GM19397 (cell line): ENCODE measurements at regions not wholly inside any gene's neighbourhood (a gene's known extent, or its start where the extent isn't known, plus 50 kb on each side); places are given as distances from the start of the nearest gene placed in this dataset.

Experiments used
- ATAC-seq: cut with Tn5 transposase; IDR thresholded peaks from one replicate; pipeline ENCODE4 v1.9.1; 2021; ENCODE audit warnings: mild to moderate bottlenecking, moderate library complexity; ENCODE audit not compliant: unreplicated experiment

DNA sequence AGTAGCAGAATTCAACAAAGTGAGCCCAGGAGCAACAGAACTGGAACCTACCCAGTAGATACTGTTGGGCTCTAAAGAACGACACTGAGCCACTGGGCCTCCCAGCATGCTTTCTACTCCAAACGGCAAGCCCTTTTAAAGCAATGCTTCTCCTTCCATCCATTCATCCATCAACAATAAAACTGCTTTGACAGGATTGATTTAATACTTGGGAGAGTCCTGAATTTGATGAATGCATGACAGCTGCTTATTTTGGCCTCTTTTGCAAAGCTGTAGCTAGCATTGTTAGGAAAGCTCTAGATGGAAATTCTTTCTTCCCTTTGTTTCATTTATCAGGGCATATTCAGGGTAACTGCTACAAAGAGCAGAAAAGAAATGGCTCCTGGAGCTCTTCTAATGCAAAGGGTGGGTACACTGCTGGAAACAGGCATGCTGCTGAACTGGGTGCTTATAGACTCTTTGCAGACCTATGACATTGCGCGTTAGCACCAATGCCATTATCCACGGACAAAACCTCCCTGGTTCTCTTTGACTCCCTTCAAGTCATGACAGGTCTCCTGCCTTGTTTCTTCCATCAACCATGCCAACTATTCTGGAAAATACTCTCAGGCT, 138.4 kb upstream of the HNRNPA3 start:
- no peak for ATAC-seq

DNA sequence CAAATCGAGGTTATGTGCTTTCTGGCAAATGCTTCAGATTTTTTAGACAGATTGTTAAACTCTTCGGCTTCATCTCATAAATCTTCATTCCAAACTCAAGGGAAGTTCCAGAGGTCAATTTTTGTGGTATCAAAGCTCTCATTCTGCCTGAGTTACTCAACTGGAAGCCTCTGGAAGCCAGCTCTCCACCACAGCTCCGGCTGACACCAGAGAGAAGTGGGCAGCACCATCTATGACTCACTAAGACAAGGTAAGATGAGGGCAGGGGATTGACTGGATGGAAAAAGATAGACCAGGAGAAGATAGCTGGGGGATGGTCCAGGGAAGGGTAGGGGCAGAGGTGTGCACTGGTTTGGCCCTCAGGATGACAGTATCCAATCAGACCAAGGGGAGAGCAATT, 137.3 kb upstream of the HNRNPA3 start:
- no peak for ATAC-seq

DNA sequence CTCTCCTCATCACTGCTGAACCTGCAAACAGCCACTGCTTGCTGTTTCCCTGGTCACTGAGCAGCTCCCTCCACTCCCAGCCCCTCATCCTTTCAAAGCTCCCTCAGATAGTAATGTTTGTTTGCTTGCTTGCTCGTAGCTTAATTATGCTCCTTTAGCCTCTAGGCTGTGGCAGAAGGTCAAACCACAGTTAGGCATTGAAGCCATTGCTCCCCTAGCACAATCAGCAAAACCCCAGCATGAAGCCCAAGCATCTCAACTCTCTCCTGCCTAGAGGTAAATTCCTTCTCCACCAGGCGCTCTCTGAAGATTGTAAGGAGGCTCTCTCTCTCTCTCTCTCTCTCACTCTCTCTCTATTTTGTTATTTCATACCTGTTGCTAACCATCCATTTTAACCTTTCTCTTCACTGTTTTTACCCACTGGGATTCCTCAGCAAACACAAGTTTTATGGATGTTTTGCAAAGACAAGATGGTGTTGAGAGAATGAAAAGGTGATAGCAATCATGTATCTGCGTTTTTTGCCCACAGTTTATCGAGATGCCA, 135.9 kb upstream of the HNRNPA3 start:
- no peak for ATAC-seq

DNA sequence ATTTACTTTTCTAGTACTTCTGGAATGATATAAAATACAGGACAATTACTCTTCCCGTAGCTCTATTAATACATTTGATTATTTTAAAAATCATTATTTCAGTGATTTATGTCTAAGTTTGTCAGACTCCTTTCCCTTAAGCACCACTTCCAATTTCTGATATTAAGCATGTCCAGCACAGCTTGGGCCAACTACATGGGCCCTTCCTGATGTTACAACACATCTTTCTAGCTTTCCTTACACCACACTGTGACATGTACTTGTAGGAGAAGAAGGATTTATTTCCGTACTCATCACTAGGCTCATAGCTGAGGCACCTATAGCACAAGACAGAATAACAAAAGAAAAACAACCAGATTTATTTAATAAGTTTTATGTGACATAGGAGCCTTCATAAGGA, 134.8 kb upstream of the HNRNPA3 start:
- ATAC-seq, result no peak

DNA sequence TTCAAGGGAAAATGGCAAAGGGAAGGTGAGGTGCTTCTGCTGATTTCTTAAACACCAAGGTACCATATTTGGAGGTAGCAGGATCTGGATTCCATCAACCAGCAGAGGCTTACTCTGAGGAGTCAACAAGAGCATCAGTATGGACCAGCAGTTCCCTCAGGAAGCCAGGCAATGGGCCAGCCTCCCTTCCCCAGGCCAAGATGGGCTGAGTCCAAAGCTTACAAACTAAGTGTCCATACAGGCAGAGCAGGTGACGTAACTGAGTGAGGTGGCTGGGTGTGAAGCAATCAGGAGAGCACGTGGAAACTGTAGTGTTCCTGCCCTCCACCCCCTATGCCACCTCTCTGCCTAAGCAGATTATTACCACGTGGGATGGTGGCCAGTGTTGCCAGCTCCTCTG, 134.2 kb upstream of the HNRNPA3 start:
- no peak for ATAC-seq

- no peak for ATAC-seq
Observed at GRCh38 chr2:177078855-177079254, 133.7 kb upstream of the HNRNPA3 start.

- ATAC-seq, result no peak
Observed at GRCh38 chr2:177080746-177081284, 131.8 kb upstream of the HNRNPA3 start.

GRCh38 chr2:177084607-177085006, 128.0 kb upstream of the HNRNPA3 start:
- no peak for ATAC-seq

DNA sequence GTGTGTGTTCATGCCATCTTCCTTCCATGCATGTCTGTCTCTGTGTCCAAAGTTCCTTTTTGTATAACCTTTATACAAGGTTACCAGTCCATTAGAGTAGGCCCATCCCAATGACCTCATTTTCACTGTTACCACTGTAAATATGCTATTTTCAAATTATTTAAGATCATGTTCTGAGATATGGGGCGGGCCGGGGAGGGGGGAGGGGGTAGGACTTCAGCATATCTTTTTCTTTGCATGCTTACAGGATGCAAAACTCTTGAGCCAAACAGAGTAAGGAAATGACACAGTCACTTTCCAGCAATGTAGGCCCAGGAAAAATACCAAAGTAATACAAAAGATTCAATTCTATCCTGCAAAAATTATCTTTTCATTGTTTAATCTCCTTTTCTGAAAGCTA, 124.1 kb upstream of the HNRNPA3 start:
- ATAC-seq, result no peak

- no peak for ATAC-seq
Observed at GRCh38 chr2:177090967-177091366, 121.6 kb upstream of the HNRNPA3 start.

DNA sequence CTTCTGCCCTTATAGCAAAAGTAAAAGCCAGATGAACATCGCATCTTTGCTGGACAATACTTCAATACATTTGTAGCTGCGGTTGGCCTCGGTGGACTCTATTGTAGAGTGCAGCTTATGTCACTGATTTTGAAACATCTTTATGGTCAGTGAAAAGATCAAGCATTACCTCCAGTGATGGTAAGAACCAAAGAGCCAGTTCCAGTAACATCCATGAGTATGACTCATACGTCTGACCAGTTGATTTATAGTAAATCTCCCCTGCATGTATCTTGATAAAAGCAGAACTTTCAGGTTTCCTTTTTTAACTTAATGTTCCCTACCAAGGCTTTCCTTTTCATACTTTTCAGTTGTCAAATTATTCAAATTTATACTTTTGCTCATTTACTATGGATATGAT, 119.2 kb upstream of the HNRNPA3 start:
- ATAC-seq, result no peak

DNA sequence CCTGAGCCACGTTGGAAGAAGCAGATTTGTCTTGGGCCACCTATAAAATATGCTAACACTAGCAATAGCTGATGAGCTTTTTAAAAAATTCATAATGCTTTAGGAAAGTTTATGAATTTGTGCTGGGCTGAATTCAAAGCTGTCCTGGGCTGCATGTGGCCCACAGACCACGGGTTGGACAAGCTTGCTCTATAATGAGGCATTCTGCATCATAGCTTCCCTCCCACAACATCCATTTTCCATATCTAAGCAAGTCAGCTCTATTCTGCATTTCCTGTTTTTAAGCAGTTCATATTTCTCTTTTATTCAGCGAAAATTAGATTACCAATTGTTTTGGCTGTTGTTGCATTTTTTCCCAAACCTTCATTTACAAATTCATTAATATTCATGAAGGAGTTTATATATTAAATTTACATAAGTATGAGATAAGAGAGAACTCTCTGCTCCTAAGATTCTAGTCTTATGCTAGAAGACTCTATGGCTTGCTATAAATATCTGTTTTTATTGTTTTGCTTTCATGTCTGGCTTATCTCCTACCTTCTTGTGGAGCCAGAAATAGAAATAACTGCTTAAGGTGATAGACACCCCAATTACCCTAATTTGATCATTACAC, 114.5 kb upstream of the HNRNPA3 start:
- no peak for ATAC-seq

DNA sequence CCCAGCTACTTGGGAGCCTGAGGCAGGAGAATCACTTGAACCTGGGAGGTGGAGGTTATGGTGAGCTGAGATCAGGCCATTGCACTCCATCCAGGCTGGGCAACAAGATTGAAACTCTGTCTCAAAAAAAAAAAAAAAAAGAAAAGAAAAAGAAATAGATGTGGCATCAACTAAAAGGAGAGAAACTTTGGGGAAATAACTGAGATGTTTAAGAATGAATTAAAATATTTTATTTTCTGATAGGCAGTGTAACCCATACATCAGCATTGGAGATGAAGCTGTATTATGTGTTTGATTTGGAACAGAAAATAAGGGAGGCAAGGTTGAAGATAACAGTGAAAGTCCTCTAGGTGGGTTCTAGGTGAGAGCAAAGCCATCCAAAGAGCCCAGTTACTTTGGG, 110.7 kb upstream of the HNRNPA3 start:
- ATAC-seq, result no peak

DNA sequence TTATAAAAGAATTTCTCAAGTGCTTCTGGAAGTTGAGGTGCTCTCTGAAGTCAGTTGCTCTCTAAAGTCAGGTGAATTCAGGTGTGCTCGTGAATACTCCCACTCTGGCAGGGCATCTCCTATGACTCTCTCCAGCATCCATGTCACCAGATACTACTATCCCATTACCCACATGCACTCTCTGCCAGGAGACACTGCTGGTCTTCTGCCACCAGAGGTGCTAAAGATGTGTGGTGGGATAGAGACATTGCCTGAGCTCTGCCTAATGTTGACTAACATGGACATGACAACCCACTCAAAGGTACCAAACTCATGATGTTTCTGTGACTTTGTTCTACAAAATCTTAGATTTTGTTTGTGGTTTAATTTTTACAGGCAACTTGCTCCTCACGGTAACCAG, 106.4 kb upstream of the HNRNPA3 start:
- no peak for ATAC-seq

GRCh38 chr2:177108890-177109289, 103.7 kb upstream of the HNRNPA3 start:
- no peak for ATAC-seq

DNA sequence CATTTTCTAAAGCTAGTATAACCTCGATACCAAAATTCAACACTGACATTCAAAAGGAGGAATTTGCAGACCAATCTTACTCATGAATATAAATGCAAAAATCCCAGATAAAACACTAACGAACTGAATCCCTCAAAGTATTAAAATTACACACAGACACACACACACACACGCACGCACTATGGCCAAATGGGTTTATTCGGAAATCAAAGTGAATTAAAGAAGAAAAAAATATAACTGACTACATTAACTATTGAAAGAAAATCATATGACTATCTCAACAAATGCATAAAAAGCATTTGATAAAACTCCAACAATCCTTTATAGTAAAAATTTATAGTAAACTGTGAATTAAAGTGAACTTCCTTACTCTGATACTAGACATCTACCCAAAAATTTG, 97.9 kb upstream of the HNRNPA3 start:
- no peak for ATAC-seq

DNA sequence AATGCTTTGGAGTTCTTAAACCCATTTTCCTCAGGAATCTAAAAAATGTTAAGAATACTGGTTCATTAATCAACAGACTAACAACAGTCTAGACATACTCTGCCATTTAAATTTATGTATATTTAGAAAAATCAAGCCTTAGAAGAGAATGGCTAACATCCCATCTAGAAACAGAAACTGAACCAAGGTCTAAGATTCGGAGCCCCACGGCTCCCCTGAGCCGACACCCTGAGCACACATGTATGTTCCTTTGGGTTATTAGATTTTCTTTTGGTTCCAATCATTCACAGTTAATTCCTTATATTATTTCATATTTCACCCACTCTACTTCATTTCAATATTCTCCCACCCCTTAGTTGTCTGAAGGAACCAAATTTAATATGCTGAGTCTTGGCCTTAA, 94.8 kb upstream of the HNRNPA3 start:
- ATAC-seq, result no peak

DNA sequence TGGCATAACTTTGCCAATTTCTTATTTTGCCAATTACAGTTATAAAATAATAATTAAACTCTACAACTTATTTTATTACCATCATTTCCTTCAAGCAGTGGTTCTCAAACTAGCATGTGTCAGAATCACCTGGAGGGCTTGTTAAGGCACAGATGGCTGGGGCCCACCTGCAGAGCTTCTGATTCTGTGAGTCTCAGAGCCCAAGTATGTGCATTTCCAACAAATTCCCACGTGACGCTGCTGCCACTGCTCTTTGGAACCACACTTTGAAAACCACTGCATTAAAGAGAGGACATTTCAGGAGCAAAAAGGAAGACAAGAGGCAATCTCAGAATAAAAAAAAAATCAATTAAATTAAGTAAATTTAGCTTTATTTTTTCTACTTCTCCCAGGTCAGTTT, 94.0 kb upstream of the HNRNPA3 start:
- ATAC-seq, result no peak

GRCh38 chr2:177119099-177119498, 93.5 kb upstream of the HNRNPA3 start:
- ATAC-seq, result no peak

- no peak for ATAC-seq
Observed at GRCh38 chr2:177123048-177123447, 89.5 kb upstream of the HNRNPA3 start.

- ATAC-seq, result no peak
Observed at GRCh38 chr2:177124371-177124770, 88.2 kb upstream of the HNRNPA3 start.

DNA sequence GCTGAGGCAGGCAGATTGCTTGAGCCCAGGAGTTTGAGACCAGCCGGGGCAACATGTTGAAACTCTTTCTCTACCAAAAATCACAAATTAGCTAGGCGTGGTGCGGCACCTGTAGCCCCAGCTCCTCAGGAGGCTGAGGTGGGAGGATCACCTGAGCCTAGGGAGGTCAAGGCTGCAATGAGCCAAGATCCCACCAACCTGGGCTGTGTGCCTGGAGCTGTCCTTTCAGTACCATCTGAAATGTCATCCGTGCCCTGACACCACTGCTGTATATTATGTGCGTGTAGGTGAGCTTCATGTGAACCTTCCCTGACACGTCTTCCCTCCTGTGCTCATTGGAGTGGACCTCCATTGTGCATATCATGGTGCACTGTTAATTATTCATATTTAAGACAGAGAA, 84.8 kb upstream of the HNRNPA3 start:
- no peak for ATAC-seq

DNA sequence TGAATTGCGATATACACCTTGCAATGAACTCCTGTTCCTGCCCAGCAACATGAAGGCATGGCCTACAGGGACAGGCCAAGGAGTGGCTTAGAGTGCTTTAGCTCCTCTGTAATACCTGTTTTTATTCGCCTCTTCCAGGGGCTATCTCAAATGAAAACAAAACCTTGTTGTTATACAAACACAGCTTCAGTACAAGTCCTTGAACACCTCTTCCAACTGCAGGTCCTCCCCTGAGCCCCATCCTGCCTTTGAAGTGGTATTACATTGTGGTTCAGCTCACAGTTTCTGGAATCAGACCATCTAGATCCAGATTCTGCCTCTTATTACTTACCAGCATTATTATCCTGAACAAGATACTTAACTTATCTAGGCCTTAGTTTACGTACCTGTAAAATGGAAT, 83.0 kb upstream of the HNRNPA3 start:
- ATAC-seq, result no peak
